ENCODE measurements at regions not wholly inside any gene's neighbourhood (a gene's known extent, or its start where the extent isn't known, plus 50 kb on each side); places are given as distances from the start of the nearest gene placed in this dataset.

DNA sequence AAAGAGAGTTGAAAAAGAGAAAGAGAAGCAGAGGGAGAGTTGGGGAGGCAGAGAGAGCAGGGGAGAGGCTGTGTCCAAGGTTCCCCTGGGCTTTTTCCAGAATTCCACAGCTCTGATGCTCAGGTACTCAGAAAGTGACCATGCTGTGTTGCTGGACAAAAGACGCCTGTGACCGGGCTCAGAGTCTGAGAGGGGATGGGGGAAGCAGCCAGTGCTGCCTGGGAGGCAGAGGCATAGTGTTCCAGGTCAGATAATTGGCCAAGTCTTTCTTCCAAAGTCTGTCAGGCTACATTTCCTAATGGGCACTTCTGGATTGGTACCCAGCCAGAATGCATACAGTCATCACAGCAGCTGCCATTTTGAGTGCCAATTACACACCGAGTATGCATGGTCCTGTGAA lies 86.1 kb downstream of the PTPRS start (continued):
- TF ChIP-seq, protein P1, sequence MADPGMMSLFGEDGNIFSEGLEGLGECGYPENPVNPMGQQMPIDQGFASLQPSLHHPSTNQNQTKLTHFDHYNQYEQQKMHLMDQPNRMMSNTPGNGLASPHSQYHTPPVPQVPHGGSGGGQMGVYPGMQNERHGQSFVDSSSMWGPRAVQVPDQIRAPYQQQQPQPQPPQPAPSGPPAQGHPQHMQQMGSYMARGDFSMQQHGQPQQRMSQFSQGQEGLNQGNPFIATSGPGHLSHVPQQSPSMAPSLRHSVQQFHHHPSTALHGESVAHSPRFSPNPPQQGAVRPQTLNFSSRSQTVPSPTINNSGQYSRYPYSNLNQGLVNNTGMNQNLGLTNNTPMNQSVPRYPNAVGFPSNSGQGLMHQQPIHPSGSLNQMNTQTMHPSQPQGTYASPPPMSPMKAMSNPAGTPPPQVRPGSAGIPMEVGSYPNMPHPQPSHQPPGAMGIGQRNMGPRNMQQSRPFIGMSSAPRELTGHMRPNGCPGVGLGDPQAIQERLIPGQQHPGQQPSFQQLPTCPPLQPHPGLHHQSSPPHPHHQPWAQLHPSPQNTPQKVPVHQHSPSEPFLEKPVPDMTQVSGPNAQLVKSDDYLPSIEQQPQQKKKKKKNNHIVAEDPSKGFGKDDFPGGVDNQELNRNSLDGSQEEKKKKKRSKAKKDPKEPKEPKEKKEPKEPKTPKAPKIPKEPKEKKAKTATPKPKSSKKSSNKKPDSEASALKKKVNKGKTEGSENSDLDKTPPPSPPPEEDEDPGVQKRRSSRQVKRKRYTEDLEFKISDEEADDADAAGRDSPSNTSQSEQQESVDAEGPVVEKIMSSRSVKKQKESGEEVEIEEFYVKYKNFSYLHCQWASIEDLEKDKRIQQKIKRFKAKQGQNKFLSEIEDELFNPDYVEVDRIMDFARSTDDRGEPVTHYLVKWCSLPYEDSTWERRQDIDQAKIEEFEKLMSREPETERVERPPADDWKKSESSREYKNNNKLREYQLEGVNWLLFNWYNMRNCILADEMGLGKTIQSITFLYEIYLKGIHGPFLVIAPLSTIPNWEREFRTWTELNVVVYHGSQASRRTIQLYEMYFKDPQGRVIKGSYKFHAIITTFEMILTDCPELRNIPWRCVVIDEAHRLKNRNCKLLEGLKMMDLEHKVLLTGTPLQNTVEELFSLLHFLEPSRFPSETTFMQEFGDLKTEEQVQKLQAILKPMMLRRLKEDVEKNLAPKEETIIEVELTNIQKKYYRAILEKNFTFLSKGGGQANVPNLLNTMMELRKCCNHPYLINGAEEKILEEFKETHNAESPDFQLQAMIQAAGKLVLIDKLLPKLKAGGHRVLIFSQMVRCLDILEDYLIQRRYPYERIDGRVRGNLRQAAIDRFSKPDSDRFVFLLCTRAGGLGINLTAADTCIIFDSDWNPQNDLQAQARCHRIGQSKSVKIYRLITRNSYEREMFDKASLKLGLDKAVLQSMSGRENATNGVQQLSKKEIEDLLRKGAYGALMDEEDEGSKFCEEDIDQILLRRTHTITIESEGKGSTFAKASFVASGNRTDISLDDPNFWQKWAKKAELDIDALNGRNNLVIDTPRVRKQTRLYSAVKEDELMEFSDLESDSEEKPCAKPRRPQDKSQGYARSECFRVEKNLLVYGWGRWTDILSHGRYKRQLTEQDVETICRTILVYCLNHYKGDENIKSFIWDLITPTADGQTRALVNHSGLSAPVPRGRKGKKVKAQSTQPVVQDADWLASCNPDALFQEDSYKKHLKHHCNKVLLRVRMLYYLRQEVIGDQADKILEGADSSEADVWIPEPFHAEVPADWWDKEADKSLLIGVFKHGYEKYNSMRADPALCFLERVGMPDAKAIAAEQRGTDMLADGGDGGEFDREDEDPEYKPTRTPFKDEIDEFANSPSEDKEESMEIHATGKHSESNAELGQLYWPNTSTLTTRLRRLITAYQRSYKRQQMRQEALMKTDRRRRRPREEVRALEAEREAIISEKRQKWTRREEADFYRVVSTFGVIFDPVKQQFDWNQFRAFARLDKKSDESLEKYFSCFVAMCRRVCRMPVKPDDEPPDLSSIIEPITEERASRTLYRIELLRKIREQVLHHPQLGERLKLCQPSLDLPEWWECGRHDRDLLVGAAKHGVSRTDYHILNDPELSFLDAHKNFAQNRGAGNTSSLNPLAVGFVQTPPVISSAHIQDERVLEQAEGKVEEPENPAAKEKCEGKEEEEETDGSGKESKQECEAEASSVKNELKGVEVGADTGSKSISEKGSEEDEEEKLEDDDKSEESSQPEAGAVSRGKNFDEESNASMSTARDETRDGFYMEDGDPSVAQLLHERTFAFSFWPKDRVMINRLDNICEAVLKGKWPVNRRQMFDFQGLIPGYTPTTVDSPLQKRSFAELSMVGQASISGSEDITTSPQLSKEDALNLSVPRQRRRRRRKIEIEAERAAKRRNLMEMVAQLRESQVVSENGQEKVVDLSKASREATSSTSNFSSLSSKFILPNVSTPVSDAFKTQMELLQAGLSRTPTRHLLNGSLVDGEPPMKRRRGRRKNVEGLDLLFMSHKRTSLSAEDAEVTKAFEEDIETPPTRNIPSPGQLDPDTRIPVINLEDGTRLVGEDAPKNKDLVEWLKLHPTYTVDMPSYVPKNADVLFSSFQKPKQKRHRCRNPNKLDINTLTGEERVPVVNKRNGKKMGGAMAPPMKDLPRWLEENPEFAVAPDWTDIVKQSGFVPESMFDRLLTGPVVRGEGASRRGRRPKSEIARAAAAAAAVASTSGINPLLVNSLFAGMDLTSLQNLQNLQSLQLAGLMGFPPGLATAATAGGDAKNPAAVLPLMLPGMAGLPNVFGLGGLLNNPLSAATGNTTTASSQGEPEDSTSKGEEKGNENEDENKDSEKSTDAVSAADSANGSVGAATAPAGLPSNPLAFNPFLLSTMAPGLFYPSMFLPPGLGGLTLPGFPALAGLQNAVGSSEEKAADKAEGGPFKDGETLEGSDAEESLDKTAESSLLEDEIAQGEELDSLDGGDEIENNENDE (IDR thresholded peaks at IDR 0.05; ENCODE audit: insufficient replicate concordance, low read length): no peak
- TF ChIP-seq RFX5 (IDR thresholded peaks at IDR 0.05; ENCODE audit: borderline replicate concordance, low read depth, low read length) (no peak), CBX5 (IDR thresholded peaks at IDR 0.05; ENCODE audit: low read depth, low read length) (no peak), EGR1 (IDR thresholded peaks at IDR 0.05; ENCODE audit: borderline replicate concordance, low read depth, low read length) (no peak), SUZ12 (IDR thresholded peaks at IDR 0.05; ENCODE audit: low read length) (no peak), SRF (IDR thresholded peaks at IDR 0.05; ENCODE audit: low read depth, low read length) (no peak), SIRT6 (IDR thresholded peaks at IDR 0.05; ENCODE audit: low read length) (no peak), TBP (IDR thresholded peaks at IDR 0.05; ENCODE audit: low read depth, low read length) (no peak)

Measured in H1 (cell line).